Lung (tissue), 11 donors: ENCODE measurements at regions not wholly inside any gene's neighbourhood (a gene's known extent, or its start where the extent isn't known, plus 50 kb on each side); places are given as distances from the start of the nearest gene placed in this dataset.
A peak's percentile ranks its signal among the peaks of the same experiment; 100 is the strongest.

Experiments
- ATAC-seq: fragments of 200-7000 bp; cut with Tn5 transposase; one replicate; pipeline ENCODE4 v1.9.1; 2020; ENCODE audit warnings: moderate number of reproducible peaks; ENCODE audit not compliant: insufficient read depth, low FRiP score
- DNase-seq, 3 donors: peaks; one replicate each; pipeline ENCODE4 v3.0.0-alpha.2; 2013 to 2017
- H3K27ac ChIP-seq, 2 donors: one replicate each; pipeline ENCODE4 v1.5.1; 2013; ENCODE audit warnings: mild to moderate bottlenecking in 2 of 2, moderate library complexity in 2 of 2, control low read depth in 1 of 2, inconsistent platforms in 1 of 2, low read depth in 1 of 2, low read length in 1 of 2
- H3K27me3 ChIP-seq, 3 donors: one replicate each; pipeline ENCODE4 v1.5.1; 2013; ENCODE audit warnings: low read length in 2 of 3; ENCODE audit not compliant: control insufficient read depth in 3 of 3, insufficient read depth in 3 of 3
- H3K36me3 ChIP-seq, 4 donors: one replicate each; pipeline ENCODE4 v1.5.1; 2013; ENCODE audit warnings: low read length in 4 of 4, mild to moderate bottlenecking in 1 of 4, moderate library complexity in 1 of 4; ENCODE audit not compliant: control insufficient read depth in 4 of 4, insufficient read depth in 4 of 4
- H3K4me1 ChIP-seq, 5 donors: one replicate each; pipeline ENCODE4 v1.5.1; 2013; ENCODE audit warnings: low read length in 5 of 5, mild to moderate bottlenecking in 2 of 5, moderate library complexity in 1 of 5; ENCODE audit not compliant: control insufficient read depth in 5 of 5, insufficient read depth in 5 of 5
- H3K4me3 ChIP-seq: one replicate; pipeline ENCODE4 v1.5.1; 2013; ENCODE audit warnings: mild to moderate bottlenecking, control low read depth, moderate library complexity
- H3K9ac ChIP-seq, 2 donors: one replicate each; pipeline ENCODE4 v1.5.1; 2013; ENCODE audit warnings: low read length in 2 of 2, control low read depth in 1 of 2; ENCODE audit not compliant: insufficient read depth in 1 of 2
- H3K9me3 ChIP-seq, 4 donors: one replicate each; pipeline ENCODE4 v1.5.1; 2013; ENCODE audit warnings: low read length in 3 of 4, mild to moderate bottlenecking in 1 of 4, moderate library complexity in 1 of 4; ENCODE audit not compliant: control insufficient read depth in 4 of 4, insufficient read depth in 3 of 4
- WGBS, 2 donors: extraction: QIAGEN DNeasy Blood & Tissue Kit; methylation state at CpG; one replicate each; pipeline ENCODE4 v1.1.7; 2013; 5-methylcytosine and 5-hydroxymethylcytosine counted together
- TF ChIP-seq, protein P1 (sequence below): IDR thresholded peaks from 2 replicates; pipeline ENCODE4 v1.5.1; 2012; ENCODE audit warnings: mild to moderate bottlenecking; ENCODE audit errors: control extremely low read depth, extremely low read depth
- donor health status: control.
- donor health status: control.
- donor health status: Bipolar disorder and iron deficiency.
- donor health status: healthy.
- donor health status: DM: yes; HTN: yes; CAD: no.

DNA sequence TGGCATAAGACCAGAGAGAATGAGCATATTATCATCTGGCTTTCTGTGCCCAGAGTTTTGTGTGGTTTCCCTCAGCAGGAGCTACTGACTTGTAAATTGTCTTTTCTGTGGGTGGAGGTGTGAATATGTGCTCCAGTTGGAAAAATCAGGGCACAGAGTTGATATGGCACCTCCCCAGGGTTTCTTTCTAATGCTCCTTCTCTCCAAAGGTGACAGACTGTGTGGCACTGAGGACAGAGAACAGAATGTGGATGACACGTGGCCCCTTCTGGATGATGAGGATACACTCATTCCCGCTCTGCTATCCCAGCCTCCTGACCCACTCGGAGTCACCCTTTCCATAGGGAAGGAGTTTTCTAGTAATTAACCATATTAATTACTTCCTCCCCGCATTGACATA, 221.0 kb downstream of the ICE1 start:
- 84 to 87% methylated on average over 4 of the region's 4 CpGs for WGBS, 2 donors
- Histone ChIP-seq H3K4me1 (no peaks in the 10 kb centered on the region), H3K4me3 (no peak overlapping the region), H3K36me3 (no peaks in the 10 kb centered on the region), H3K27ac (no peak overlapping the region), H3K27me3 (no peaks in the 10 kb centered on the region), H3K9me3 (no peaks in the 10 kb centered on the region), H3K9ac (no peak overlapping the region)
- no peak for DNase-seq
- TF ChIP-seq, protein P1, sequence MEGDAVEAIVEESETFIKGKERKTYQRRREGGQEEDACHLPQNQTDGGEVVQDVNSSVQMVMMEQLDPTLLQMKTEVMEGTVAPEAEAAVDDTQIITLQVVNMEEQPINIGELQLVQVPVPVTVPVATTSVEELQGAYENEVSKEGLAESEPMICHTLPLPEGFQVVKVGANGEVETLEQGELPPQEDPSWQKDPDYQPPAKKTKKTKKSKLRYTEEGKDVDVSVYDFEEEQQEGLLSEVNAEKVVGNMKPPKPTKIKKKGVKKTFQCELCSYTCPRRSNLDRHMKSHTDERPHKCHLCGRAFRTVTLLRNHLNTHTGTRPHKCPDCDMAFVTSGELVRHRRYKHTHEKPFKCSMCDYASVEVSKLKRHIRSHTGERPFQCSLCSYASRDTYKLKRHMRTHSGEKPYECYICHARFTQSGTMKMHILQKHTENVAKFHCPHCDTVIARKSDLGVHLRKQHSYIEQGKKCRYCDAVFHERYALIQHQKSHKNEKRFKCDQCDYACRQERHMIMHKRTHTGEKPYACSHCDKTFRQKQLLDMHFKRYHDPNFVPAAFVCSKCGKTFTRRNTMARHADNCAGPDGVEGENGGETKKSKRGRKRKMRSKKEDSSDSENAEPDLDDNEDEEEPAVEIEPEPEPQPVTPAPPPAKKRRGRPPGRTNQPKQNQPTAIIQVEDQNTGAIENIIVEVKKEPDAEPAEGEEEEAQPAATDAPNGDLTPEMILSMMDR, result no peak
- ATAC-seq, result no peak

DNA sequence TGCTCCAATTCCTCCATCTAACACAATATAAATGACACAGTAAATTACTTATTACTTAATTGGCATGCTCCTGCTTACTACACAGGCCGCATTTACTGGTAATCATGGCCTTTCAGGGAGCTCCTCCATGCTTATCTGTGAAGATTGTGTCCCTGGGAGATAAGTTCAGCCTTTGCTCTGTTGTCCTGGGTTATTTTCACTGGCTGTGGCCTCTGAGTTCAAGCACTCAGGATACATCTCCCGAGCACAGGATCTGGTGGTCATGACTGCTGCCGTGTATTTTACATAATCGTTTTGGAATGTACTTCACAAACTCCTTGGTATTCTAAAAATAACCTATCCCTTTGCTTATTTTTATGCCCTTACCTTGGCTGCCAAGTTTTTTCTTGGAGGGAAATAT, 215.7 kb downstream of the ICE1 start:
- WGBS, 2 donors, result 39 to 68% methylated on average over 4 of the region's 4 CpGs
- Histone ChIP-seq H3K27me3 (no peaks in the 10 kb centered on the region), H3K9me3 (no peaks in the 10 kb centered on the region), H3K9ac (peak overlapping the region in 1 of 2 donors; percentile 19), H3K36me3 (no peaks in the 10 kb centered on the region), H3K27ac (peak overlapping the region in 1 of 2 donors; percentile 56), H3K4me3 (no peak overlapping the region), H3K4me1 (no peaks in the 10 kb centered on the region)
- peak; percentile 18 to 53 (median 22) for DNase-seq
- TF ChIP-seq, protein P1, result no peak
- ATAC-seq, result peak; percentile 37

DNA sequence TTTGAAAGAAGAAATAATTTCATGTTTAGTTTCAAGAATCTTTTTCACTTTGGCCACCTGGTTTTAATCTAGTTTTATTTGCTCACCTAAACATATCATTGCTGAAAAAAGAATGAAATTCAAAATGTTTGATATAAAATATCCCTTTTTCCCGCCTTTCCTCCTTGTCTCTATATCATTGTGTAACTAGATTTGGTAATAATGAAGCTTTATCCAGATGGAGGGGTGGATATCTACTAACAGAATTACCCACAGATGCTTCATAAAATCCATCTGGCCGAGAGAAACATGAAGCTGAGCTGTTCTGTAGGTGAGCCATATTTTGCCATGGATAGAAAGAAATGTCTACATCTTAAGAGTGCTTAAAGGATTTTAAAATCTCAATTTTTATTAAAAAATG, 214.7 kb downstream of the ICE1 start:
- ATAC-seq (no peak), DNase-seq (no peak)
- Histone ChIP-seq H3K4me3 (no peak overlapping the region), H3K4me1 (no peaks in the 10 kb centered on the region), H3K36me3 (no peaks in the 10 kb centered on the region), H3K27ac (no peak overlapping the region), H3K27me3 (no peaks in the 10 kb centered on the region), H3K9ac (no peak overlapping the region), H3K9me3 (peaks cover 0 to 3% (median 0%) of the 10 kb centered on the region in 4 donors)
- 39 to 82% methylated on average over 1 to 2 of the region's 2 CpGs for WGBS, 2 donors
- TF ChIP-seq, protein P1, result no peak

DNA sequence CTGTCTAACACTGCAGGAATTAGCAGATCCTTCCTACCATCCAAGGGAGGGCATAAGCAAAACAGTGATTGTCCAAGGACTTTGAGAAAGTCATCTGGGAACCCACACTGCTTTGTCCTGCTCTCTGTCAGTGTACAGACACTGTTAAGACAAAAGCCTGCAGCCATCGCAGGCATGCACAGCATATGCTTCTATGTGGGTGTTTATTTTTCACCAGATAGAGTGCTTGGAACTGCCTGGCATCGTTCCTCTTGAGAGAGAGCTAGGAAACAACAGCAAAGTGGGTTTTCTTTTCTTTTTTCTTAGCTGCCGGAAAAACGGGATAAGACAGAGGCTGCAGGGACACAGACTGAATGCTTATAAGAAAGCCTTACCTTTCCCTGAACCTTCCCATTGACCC, 212.3 kb downstream of the ICE1 start:
- Histone ChIP-seq H3K4me1 (no peaks in the 10 kb centered on the region), H3K36me3 (no peaks in the 10 kb centered on the region), H3K9me3 (peaks cover 0 to 7% (median 0%) of the 10 kb centered on the region in 4 donors), H3K9ac (no peak overlapping the region), H3K27ac (no peak overlapping the region), H3K27me3 (peaks cover 0 to 3% (median 0%) of the 10 kb centered on the region in 3 donors), H3K4me3 (no peak overlapping the region)
- ATAC-seq (no peak), DNase-seq (no peak)
- 59 to 74% methylated on average over 4 of the region's 4 CpGs for WGBS, 2 donors
- TF ChIP-seq, protein P1, result no peak
